Non-pigmented ciliary epithelial cell (primary cell): ENCODE measurements at regions not wholly inside any gene's neighbourhood (a gene's known extent, or its start where the extent isn't known, plus 50 kb on each side); places are given as distances from the start of the nearest gene placed in this dataset.
A peak's percentile ranks its signal among the peaks of the same experiment; 100 is the strongest.

Source experiments
- DNase-seq: peaks from one replicate; pipeline ENCODE4 v3.0.0-alpha.2; 2010; ENCODE audit warnings: low read depth

DNA sequence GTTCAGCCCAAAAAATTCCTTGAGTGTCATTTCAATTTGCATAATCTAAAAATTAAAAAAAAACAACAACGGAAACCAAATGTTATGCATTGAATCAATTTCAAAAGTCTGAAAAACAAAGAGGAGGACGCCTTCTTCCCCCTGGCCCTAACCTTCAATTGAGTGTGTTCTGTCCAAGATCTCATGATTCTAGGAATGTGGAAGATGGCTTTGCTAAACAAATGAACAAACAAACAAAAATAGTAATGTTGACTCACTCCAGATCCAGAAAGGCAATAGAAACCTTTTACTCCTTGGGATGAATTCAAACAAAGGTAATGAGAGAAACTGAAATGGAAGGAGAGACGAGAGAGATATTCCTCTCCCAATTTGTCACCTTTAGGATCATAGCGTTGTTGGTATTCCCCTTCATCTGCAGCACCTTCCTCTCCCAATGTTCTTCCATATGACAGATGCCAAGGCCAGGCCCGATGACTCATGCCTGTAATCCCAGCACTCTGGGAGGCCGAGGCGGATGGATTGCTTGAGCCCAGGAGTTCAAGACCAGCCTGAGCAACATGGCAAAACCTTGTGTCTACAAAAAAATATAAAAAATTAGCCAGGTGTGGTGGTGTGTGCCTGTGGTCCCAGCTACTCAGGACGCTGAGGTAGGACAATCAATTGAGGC lies 109.2 kb upstream of the ADGRF1 start:
- no peak for DNase-seq

DNA sequence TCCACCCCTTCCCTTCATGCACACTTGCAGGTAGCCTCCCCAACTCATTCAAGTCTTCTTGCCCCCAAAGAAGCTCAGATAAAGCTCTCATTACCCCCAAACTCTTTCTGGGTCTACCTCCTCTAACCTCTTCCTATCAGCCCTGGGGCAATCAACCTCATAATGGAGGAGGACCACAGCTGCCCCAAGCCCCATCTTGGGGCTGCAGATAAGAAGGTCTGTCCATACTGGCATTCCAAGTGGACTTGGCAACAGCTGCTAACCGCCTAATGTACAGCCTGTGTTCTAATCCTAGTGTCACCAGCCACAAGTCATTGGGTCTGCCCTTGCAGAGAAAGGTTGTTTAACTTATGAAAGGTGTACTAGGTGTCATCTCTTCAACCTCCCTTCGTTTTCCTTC lies 107.4 kb upstream of the ADGRF1 start:
- no peak for DNase-seq

- no peak for DNase-seq
These were observed 106.9 kb upstream of the ADGRF1 start for GRCh38 chr6:47149066-47149465.

- DNase-seq, result no peak
These were observed 105.8 kb upstream of the ADGRF1 start for GRCh38 chr6:47147836-47148344.

DNA sequence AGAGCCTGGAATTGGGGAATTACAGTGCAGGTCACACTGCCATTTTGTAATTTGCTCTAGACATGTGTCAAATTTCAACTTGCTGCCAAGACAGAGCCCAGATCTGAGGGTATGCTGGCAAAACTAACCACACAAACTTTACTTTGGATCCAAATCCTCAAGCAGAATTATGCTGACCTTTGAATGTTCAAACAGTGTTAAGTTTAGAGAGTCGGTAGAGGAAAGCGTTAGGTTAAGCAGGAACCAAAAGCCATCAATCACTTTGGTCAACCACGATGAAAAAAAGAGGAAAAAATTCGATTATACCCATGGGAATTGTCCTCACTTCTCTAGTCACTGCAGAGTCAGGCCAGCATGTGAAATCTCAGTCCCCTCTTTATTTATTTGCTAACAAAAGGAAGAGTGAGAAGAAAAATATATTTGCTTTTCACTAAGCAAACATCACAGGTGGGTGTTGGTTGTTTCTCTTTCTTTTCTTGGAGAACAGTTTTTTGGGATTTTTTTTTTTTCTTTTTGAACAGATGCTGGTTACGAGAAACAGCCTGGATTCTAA lies 105.1 kb upstream of the ADGRF1 start:
- DNase-seq, result no peak

GRCh38 chr6:47146431-47147174 lies 104.5 kb upstream of the ADGRF1 start:
- no peak for DNase-seq

GRCh38 chr6:47145212-47145611 lies 103.1 kb upstream of the ADGRF1 start:
- DNase-seq, result no peak

GRCh38 chr6:47144306-47144705 lies 102.2 kb upstream of the ADGRF1 start:
- DNase-seq, result no peak

GRCh38 chr6:47141963-47142362 lies 99.8 kb upstream of the ADGRF1 start:
- DNase-seq, result no peak

DNA sequence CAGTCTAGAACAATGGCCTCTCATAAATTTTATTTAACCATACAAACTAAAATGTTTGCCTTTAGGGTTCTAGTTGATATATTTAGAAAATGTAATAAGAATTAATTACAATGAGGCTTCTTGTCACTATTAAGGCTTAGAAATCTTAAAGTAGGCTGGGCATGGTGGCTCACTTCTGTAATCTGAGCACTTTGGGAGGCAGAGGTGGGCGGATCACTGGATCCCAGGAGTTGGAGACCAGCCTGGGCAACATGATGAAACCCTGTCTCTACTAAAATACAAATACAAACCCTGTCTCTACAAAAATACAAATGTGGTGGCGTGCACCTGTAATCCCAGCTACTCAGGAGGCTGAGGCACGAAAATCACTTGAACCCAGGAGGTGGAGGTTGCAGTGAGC lies 99.0 kb upstream of the ADGRF1 start:
- DNase-seq, result no peak

DNA sequence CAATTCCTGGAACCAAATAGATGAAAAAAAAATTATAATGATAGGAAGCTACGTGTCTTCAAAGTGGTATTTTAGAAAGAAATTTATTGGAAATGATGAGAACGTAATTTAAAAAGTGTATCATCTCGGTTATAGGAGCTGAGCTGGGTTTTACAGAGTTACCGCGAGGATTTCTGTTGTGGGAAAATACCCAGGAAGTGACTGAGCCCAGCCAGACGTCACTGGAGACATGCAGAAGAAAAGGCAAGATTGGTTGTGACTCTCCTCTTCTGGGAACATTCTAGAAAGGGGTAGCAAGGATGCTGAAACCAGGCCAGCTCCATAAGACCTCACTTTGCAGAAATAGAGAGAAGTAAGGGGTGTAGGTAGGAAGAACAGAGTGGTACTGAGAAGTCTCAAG lies 95.9 kb upstream of the ADGRF1 start:
- no peak for DNase-seq

- no peak for DNase-seq
These were observed 94.9 kb upstream of the ADGRF1 start for GRCh38 chr6:47137073-47137472.

DNA sequence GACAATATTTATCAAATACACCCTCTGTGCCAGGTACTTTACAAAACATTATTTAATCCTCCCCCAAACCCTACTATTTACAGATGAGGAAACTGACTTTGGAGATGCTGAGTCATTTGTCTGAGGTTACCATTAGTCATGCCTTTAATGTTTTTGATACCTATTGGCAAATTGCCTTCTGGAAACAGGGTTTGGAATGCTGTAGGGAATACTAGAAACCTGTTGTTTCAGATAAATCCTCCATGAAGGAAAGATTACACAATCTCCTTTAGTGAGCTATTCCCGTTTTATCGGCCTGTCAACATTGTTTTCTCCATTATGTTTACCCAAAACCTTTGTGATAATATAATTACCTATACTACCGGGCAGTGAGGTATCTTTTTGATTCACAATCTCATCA lies 93.6 kb upstream of the ADGRF1 start:
- peak; percentile 85 for DNase-seq

GRCh38 chr6:47134476-47135189 lies 92.5 kb upstream of the ADGRF1 start:
- peak; percentile 92 for DNase-seq

- no peak for DNase-seq
These were observed 91.3 kb upstream of the ADGRF1 start for GRCh38 chr6:47133230-47134000.

DNA sequence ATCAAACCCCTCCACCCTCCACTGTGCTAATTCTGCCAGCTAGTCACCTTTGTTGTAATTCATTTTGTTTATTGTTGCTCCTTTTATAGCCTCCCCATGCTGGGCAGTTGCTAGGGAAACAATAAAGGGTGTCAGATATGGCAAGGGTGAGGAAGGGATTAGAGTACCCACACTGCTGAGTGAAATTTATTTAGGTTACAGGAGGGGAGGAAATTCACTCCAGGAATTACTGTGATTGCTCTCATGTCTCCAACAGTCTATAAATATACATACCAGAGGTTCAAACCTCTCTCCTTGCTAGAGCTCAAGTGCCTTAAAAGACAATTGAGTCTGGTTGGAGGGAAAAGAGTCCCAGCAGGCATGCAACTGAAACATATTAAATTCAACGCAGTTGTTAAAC lies 90.6 kb upstream of the ADGRF1 start:
- DNase-seq, result no peak

GRCh38 chr6:47131773-47132172 lies 89.6 kb upstream of the ADGRF1 start:
- no peak for DNase-seq

GRCh38 chr6:47130086-47130485 lies 88.0 kb upstream of the ADGRF1 start:
- DNase-seq, result no peak

DNA sequence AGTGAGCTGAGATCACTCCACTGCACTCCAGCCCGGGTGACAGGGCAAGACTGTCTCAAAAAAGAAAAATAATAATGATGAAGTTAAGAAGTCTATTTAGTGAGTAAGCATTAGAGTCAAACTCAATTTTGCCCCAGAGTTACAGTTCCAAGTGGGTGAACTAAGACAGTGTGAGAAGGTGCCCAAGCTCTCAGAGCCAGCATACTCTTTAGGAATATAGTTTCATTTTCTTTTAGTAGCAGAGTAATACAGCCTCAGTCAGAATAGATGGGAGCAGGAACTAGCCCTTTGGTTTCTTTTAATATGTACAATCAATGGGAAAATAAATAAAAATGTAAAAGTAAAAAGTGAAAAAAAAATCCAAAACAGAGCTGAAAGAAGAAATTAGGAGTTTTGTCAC lies 87.0 kb upstream of the ADGRF1 start:
- DNase-seq, result no peak

DNA sequence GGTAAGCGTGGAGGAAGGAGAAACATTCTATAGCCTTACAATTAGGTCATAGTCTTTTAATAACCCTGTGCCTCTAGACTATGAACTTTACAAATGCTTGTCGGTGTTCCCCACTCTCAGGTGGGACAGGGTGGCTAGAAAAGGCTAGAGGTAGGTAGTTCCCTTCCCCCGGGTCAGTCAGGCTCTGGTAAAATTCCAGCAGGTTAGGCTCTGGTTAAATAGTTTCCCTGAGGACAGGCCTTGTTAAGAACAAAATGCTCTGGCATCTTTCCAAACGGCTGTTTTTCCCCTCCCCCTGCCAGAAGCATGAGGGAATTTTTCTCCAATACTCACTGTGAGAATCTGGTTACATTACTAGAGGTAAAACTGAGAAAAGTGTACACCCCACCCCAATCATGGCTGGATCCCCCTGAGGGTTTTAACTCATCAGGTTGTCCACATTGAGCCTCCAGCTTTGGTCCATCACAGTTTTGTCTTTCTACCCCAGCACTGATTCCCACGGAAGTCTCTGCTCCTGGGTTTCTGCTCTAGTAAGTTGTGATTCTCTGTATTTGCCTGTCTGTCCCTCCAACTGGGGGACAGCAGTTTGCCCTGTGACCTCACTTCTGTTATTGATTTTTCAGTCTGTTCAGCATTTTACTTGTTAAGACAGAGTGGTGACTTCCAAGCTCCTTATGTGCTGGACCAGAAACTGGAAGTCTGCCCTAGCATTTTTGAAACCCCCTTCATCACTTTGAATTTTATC lies 84.7 kb upstream of the ADGRF1 start:
- DNase-seq, result no peak

GRCh38 chr6:47118611-47119010 lies 76.5 kb upstream of the ADGRF1 start:
- DNase-seq, result no peak
